ENCODE measurements at regions not wholly inside any gene's neighbourhood (a gene's known extent, or its start where the extent isn't known, plus 50 kb on each side); places are given as distances from the start of the nearest gene placed in this dataset.
A peak's percentile ranks its signal among the peaks of the same experiment; 100 is the strongest.

DNA sequence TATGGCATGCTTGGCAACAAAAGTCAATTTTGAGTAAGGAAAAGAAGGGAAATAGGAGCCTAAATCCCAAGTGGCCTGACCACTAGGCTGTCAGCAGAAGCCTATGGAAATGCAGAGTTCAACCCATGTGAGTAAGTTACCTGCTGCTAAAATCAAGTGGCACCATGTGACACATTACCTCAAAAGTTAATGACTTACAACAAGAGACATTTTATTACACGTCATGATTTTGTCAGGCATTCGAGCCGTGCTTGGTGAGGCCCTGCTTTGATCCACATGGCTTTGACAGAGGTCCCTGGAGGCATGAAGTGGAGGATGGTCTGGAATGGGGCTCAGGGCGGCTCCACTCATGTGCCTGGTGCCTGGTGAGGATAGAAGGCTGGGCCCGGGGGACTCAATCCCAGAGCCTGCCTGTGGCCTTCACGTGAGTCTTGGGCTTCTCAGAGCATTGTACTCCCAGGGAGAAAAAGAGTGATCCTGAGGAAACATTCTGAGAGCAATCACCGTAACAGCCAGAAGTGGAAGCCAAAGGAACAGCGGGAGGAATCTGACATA is 339.1 kb upstream of the B3GAT1 start:
- ATAC-seq: no peak
- Mint-ChIP-seq H3K4me1 (no peaks in the 10 kb centered on the region), H3K27me3 (peaks cover 4 to 38% (median 14%) of the 10 kb centered on the region in 5 donors), H3K9me3 (peaks cover 0 to 22% (median 0%) of the 10 kb centered on the region in 9 donors), H3K27ac (no peak overlapping the region), H3K36me3 (peaks cover 0 to 15% (median 0%) of the 10 kb centered on the region in 3 donors), H3K4me3 (no peak overlapping the region)
- POLR2A ChIA-PET: no interaction called here
- no peak for DNase-seq

DNA sequence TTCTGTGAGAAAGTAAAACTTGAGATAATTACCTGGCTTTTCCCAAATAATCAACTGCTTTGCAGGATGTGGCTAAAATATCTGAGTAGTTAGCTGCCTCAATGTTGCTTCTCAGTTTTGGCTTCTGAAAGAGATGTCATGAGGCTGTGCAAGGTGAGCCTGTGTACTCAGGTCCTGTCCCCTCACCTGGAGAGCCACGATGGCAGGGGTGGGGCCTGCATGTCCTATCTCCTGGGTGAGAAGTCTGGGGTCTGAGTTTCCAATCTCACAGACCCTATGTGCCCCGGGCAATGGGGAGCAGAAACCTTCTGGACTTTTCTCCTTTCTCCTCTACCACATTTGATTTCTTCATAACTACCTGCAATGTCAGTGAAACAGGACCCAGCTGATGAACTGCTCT is 338.6 kb upstream of the B3GAT1 start:
- Mint-ChIP-seq H3K9me3 (peaks cover 0 to 22% (median 0%) of the 10 kb centered on the region in 9 donors), H3K4me1 (no peaks in the 10 kb centered on the region), H3K27ac (no peak overlapping the region), H3K4me3 (no peak overlapping the region), H3K36me3 (peaks cover 0 to 15% (median 0%) of the 10 kb centered on the region in 3 donors), H3K27me3 (peaks cover 4 to 35% (median 14%) of the 10 kb centered on the region in 5 donors)
- ATAC-seq: no peak
- POLR2A ChIA-PET: no interaction called here
- no peak for DNase-seq

DNA sequence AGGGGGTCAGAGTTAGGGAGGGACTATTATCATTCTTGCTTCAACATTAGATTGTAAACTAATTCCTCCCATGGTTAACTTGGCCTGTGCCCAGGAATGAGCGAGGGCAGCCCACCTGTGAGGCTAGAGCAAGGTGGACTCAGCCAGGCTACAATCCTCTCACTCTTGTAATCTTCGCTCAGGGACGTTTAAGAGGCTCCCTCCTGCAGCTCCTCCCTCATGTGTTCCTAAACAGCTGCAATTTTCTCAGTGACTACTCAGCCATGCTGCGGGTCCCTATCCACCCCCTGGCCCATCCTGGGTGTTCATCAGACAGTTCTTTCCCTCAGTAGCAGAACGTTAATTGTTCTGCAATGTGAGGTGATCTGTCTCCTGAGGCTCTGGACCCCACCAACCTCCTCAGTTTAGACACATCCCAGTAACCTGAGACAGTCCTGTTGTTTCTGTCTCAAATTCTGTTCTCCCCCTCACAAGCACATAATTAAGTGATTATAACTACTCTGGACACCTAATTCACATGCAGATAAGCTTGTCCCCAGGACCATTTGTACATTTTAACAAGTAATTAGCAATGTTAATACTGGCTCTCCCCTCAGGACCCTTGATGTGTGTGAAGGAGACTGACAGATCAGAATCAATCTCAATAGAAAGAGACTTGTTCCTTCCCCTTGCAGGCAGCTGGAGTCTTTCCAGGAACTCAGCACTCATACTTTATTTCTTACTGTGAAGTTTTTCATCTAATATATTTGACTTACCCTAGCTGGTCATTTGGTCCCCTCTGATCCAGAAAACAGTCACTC is 337.2 kb upstream of the B3GAT1 start:
- H3K27ac Mint-ChIP-seq: no peak overlapping the region
- H3K4me1 Mint-ChIP-seq: no peaks in the 10 kb centered on the region
- POLR2A ChIA-PET: no interaction called here
- H3K4me3 Mint-ChIP-seq: no peak overlapping the region
- no peak for ATAC-seq
- peaks cover 0 to 22% (median 0%) of the 10 kb centered on the region in 9 donors for H3K9me3 Mint-ChIP-seq
- H3K36me3 Mint-ChIP-seq: peaks cover 0 to 15% (median 0%) of the 10 kb centered on the region in 3 donors
- H3K27me3 Mint-ChIP-seq: peaks cover 2 to 37% (median 11%) of the 10 kb centered on the region in 5 donors
- no peak for DNase-seq

DNA sequence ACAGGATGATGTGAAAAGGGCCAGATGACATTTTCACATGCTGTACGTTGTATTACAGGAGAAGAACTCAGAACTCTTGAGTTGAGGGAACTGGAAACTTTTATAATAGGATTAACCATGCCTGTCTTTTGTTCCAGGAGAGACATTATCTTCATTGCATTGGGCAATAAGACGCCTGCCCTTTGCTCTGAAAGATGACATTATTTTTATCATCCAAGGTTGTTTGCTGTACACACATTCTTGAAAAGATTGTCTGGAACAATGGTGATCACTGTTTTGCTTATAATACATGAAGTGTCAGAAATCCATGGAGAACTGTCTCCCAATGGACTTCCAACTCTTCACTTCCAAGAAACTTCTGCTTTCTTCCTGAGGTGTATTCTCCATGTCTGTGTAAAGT is 334.6 kb upstream of the B3GAT1 start:
- POLR2A ChIA-PET: no interaction called here
- Mint-ChIP-seq H3K27me3 (peaks cover 2 to 27% (median 7%) of the 10 kb centered on the region in 5 donors), H3K4me1 (peaks cover 0 to 10% (median 4%) of the 10 kb centered on the region in 4 donors), H3K36me3 (peaks cover 0 to 15% (median 0%) of the 10 kb centered on the region in 3 donors), H3K4me3 (no peak overlapping the region), H3K27ac (no peak overlapping the region), H3K9me3 (peaks cover 0 to 22% (median 0%) of the 10 kb centered on the region in 9 donors)
- ATAC-seq (no peak), DNase-seq (no peak)

DNA sequence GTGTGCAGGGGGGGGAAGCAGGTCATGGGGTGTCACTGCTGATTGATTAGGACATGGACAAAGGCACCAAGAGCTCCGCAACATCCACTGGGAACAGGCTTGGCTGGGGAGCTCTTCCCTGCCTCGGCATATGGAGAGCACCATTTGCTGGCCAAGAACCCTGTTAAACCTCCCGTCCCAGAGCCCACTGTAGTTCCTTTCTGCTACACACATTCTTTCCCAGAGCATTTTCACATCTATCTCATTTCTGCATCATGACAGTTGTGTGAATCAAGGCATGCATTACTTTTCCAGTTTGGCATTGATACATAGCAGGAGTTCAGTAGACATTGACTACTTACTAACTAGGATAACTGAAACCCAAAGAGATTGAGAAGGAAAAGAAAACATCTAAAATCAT is 333.4 kb upstream of the B3GAT1 start:
- Mint-ChIP-seq H3K36me3 (peaks cover 0 to 15% (median 0%) of the 10 kb centered on the region in 3 donors), H3K4me3 (no peak overlapping the region), H3K27ac (peak overlapping the region in 1 of 10 donors; percentile 11), H3K27me3 (peaks cover 2 to 27% (median 7%) of the 10 kb centered on the region in 5 donors), H3K4me1 (peaks cover 0 to 10% (median 4%) of the 10 kb centered on the region in 4 donors), H3K9me3 (peaks cover 0 to 22% (median 0%) of the 10 kb centered on the region in 9 donors)
- ATAC-seq (no peak), DNase-seq (no peak)
- POLR2A ChIA-PET: interaction anchor here (1.1 kb wide), 1 partner anchor 38 kb away, joined by 3 read pairs; no protein-coding TSS in a partner anchor

DNA sequence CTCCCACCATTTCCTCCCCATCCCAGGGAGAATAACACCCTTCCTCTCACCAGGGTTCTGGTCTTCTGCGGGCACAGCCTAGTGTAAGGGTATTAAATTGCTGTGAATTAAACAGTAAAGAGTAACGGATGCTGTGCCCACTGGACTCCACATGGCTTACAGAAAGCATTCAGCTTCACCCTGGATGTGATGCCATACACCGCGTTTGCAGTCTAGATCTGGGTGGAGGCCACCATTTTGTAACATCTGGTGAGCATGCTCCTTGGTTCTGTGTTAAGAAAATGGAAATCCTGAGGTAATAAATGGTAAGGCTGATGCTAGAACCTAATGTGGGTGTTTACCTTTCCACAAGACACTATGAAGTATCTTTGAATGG is 331.8 kb upstream of the B3GAT1 start:
- H3K4me3 Mint-ChIP-seq: no peak overlapping the region
- POLR2A ChIA-PET: no interaction called here
- DNase-seq: no peak
- H3K4me1 Mint-ChIP-seq: peaks cover 0 to 10% (median 4%) of the 10 kb centered on the region in 4 donors
- no peak overlapping the region for H3K27ac Mint-ChIP-seq
- H3K9me3 Mint-ChIP-seq: peaks cover 0 to 14% (median 0%) of the 10 kb centered on the region in 9 donors
- ATAC-seq: no peak
- H3K36me3 Mint-ChIP-seq: peaks cover 0 to 9% (median 0%) of the 10 kb centered on the region in 3 donors
- H3K27me3 Mint-ChIP-seq: peaks cover 2 to 17% (median 7%) of the 10 kb centered on the region in 5 donors

DNA sequence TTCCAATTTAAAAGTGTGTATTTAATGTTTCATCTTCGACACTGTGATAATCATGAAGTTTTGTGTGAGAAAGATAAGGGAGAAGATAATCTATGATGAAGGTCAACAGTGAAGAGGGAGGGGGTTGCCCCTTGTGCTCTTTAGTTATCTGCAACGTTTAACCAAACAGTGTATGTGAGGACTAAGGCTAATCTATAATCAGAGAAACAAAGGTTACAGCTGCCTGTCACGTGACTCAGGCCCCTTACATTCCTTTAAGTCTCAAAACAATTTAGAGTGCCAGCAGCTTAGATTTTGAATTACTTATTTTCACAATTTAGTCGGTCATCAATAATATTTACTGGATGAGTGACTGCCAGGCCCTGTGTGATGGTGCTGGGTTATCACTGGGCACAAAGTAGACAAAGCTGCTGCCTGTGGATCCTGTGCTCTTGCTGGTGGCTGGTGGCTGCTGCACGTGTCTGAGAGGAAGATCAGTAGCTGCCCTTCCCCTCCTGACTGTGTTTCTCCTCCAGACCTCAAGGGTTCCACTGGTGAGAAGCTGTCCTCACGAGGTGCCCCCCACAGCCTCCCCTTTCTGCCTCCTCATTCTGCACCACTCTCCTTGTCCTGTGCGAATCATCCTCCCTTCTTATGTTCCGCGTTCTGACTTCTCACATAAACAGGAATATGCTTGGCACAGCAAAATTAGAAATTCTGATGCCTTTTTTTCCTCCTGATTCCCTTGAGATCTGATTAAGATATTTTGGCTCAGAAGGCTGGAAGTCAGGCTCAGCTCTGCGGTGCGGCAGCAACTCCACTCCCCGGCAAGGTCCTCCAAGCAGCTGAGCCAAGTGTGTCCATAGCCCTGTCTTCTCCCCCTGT is 331.1 kb upstream of the B3GAT1 start:
- DNase-seq: no peak
- peaks cover 0 to 11% (median 0%) of the 10 kb centered on the region in 9 donors for H3K9me3 Mint-ChIP-seq
- H3K27me3 Mint-ChIP-seq: peaks cover 0 to 16% (median 7%) of the 10 kb centered on the region in 5 donors
- ATAC-seq: no peak
- H3K4me1 Mint-ChIP-seq: peaks cover 0 to 10% (median 4%) of the 10 kb centered on the region in 4 donors
- peak overlapping the region in 1 of 10 donors; percentile 26 for H3K4me3 Mint-ChIP-seq
- peak overlapping the region in 5 of 10 donors; percentile 1 to 70 (median 11) for H3K27ac Mint-ChIP-seq
- peaks cover 0 to 9% (median 0%) of the 10 kb centered on the region in 3 donors for H3K36me3 Mint-ChIP-seq
- POLR2A ChIA-PET: no interaction called here

DNA sequence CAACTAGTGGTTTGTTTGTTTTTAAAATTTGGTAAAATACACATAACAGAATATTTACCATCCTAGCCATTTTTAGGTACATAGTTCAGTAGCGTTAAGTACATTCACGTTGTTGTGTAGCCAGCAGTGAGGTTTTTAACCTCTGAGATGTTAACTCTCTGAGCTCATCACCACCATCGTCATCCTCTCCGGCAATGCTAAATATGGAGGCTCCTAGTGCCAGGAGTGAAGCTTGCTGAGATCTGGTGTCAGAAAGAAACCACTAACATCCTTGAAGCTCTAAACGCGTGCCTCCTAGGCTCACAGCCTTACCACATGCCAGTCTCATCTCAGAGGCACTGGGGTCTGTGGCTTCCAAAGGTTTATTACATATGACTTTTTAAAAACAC is 330.2 kb upstream of the B3GAT1 start:
- peak; percentile 87 to 91 for ATAC-seq
- Mint-ChIP-seq H3K36me3 (peaks cover 0 to 9% (median 0%) of the 10 kb centered on the region in 3 donors), H3K9me3 (peaks cover 0 to 10% (median 0%) of the 10 kb centered on the region in 9 donors), H3K4me3 (peak overlapping the region in 1 of 10 donors; percentile 26), H3K27ac (peak overlapping the region in 5 of 10 donors; percentile 20 to 70 (median 33)), H3K27me3 (peaks cover 0 to 16% (median 7%) of the 10 kb centered on the region in 5 donors), H3K4me1 (peaks cover 0 to 10% (median 4%) of the 10 kb centered on the region in 4 donors)
- POLR2A ChIA-PET: no interaction called here
- peak in 6 of 10 donors; percentile 5 to 59 (median 34) for DNase-seq

DNA sequence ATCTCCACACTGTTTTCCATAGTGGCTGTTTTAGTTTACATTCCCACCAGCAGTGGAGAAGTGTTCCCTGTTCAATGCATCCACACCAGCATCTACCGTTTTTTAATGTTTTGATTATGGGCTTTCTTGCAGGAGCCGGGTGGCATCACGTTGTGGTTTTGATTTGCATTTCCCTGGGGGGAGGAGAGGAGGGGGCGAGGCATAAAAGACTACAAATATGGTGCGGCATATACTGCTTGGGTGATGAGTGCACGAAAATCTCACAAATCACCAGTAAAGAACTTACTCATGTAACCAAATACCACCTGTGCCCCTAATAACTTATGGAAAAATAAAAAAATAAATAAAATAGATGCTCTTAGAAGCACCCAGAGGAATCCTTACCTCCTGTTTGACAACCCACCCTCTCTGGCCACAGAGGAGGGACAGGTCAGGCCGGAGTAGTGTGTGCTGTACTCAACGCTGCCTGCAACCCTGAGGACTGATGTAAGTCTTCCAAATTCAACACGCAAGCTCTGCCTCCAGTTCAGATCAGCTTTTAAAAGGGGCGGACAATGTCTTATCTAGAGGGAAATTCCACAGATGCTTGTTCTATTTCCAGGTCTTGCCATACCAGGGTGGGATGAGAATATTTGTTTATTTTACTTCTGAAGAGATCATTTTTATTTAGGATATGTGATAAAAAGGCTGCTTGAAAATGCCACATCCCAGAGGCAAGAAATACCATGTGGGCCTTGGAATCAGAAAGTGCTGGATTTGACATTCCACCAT is 329.6 kb upstream of the B3GAT1 start:
- Mint-ChIP-seq H3K36me3 (peaks cover 0 to 4% (median 0%) of the 10 kb centered on the region in 3 donors), H3K27ac (peak overlapping the region in 5 of 10 donors; percentile 4 to 70 (median 20)), H3K4me1 (peaks cover 0 to 10% (median 4%) of the 10 kb centered on the region in 4 donors), H3K9me3 (peaks cover 0 to 6% (median 0%) of the 10 kb centered on the region in 9 donors), H3K4me3 (no peak overlapping the region), H3K27me3 (peaks cover 0 to 16% (median 9%) of the 10 kb centered on the region in 5 donors)
- no peak for ATAC-seq
- POLR2A ChIA-PET: no interaction called here
- DNase-seq: no peak

DNA sequence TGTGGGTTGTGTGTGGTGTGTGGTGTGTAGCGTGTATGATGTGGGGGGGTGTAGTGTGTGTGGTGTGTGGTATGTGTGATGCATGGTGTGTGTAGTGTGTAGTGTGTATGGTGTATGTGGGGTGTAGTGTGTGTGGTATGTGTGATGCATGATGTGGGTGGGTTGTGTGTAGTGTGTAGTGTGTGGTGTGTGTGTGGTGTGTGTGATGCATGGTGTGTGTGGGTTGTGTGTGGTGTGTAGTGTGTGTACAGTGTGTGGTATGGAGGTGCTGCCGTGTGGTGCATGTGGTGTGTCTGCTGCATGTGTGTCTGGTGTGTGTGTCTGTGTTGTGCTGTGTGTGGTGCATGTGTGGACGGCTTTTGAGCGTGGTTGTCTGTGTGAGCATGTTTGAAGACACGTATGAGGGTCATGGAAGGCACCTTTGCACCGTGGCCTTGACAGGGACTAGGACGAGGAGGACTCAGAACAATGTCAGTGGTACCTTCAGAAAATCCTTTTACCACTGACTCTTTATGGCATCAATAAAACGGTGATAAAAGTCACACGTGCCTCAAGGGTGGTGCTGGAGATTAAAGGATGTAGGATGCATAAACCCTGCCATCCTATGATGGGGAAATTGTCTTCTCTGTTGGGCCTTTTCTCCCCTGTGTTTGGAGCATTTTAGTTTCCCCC is 328.7 kb upstream of the B3GAT1 start:
- Mint-ChIP-seq H3K36me3 (no peaks in the 10 kb centered on the region), H3K27me3 (peaks cover 0 to 16% (median 9%) of the 10 kb centered on the region in 5 donors), H3K4me3 (no peak overlapping the region), H3K27ac (no peak overlapping the region), H3K4me1 (peaks cover 0 to 10% (median 4%) of the 10 kb centered on the region in 4 donors), H3K9me3 (no peaks in the 10 kb centered on the region)
- DNase-seq (no peak), ATAC-seq (peak in 1 of 2 donors; percentile 21)
- POLR2A ChIA-PET: no interaction called here

DNA sequence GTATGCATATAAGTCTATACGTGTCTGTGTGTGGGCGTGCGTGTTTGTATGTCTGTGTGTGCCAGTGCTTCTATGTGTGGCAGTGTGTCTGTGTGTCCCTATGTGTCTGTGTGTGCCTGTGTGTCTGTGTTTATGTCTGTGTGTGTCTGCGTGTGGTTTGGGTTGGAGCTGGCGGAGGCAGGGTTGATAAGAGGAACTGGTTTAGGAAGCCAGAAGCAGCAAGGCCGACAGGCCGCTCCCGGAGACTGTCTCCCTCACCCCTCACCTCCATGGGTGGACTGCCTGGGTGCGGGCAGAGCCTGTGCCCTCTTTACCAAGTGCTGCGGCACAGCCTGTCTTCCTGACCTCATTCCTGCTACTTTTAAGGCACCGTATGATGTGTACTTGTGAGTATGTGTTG is 327.1 kb upstream of the B3GAT1 start:
- H3K4me1 Mint-ChIP-seq: peaks cover 0 to 14% (median 9%) of the 10 kb centered on the region in 4 donors
- DNase-seq (no peak), ATAC-seq (no peak)
- H3K27me3 Mint-ChIP-seq: peaks cover 0 to 7% (median 4%) of the 10 kb centered on the region in 5 donors
- no peak overlapping the region for H3K27ac Mint-ChIP-seq
- no peaks in the 10 kb centered on the region for H3K9me3 Mint-ChIP-seq
- no peak overlapping the region for H3K4me3 Mint-ChIP-seq
- POLR2A ChIA-PET: no interaction called here
- H3K36me3 Mint-ChIP-seq: no peaks in the 10 kb centered on the region
